ENCODE measurements at regions not wholly inside any gene's neighbourhood (a gene's known extent, or its start where the extent isn't known, plus 50 kb on each side); places are given as distances from the start of the nearest gene placed in this dataset.
"Not testable (repeated sequence)": the region's sequence is repeated elsewhere in the genome, so short reads cannot be mapped to it uniquely, and the experiment has no call there.

- DNase-seq: no peak
Measured at GRCh38 chr1:99540744-99541143, 105.2 kb upstream of the PALMD start.

- no peak for DNase-seq
Measured at GRCh38 chr1:99544328-99544727, 101.6 kb upstream of the PALMD start.

- no peak for DNase-seq
Measured at GRCh38 chr1:99546432-99547416, 99.2 kb upstream of the PALMD start.

GRCh38 chr1:99548943-99549605, 96.8 kb upstream of the PALMD start:
- DNase-seq: no peak

- no peak for DNase-seq
Measured at GRCh38 chr1:99550198-99550597, 95.7 kb upstream of the PALMD start.

- no peak for DNase-seq
Measured at GRCh38 chr1:99551812-99552614, 93.9 kb upstream of the PALMD start.

GRCh38 chr1:99553301-99553700, 92.6 kb upstream of the PALMD start:
- no peak for DNase-seq

- DNase-seq: not testable (repeated sequence)
Measured at GRCh38 chr1:99553819-99554218, 92.1 kb upstream of the PALMD start.

- DNase-seq: no peak
Measured at GRCh38 chr1:99554727-99555126, 91.2 kb upstream of the PALMD start.

- peak in 1 of 2 experiments; percentile 5 for DNase-seq
Measured at GRCh38 chr1:99557546-99558202, 88.2 kb upstream of the PALMD start.

GRCh38 chr1:99559166-99559565, 86.7 kb upstream of the PALMD start:
- no peak for DNase-seq

- no peak for DNase-seq
Measured at GRCh38 chr1:99560207-99561040, 85.5 kb upstream of the PALMD start.

GRCh38 chr1:99561952-99562351, 84.0 kb upstream of the PALMD start:
- no peak for DNase-seq

GRCh38 chr1:99565606-99566289, 80.2 kb upstream of the PALMD start:
- DNase-seq: no peak

- no peak for DNase-seq
Measured at GRCh38 chr1:99566290-99567021, 79.5 kb upstream of the PALMD start.

GRCh38 chr1:99570486-99571089, 75.3 kb upstream of the PALMD start:
- no peak for DNase-seq

GRCh38 chr1:99571092-99571734, 74.7 kb upstream of the PALMD start:
- no peak for DNase-seq

GRCh38 chr1:99573431-99574217, 72.3 kb upstream of the PALMD start:
- no peak for DNase-seq

GRCh38 chr1:99577313-99577712, 68.6 kb upstream of the PALMD start:
- no peak for DNase-seq
